GM23338 (cell line): ENCODE measurements at regions not wholly inside any gene's neighbourhood (a gene's known extent, or its start where the extent isn't known, plus 50 kb on each side); places are given as distances from the start of the nearest gene placed in this dataset.

Experiments used
- CREB1 ChIP-seq: fragments of 250-450 bp; sonication (Bioruptor Pico); IDR thresholded peaks from 2 replicates; pipeline ENCODE4 v1.5.0; 2020; ENCODE audit warnings: low read depth, mild to moderate bottlenecking, moderate library complexity
- JUNB ChIP-seq: IDR thresholded peaks from one replicate; pipeline ENCODE4 v1.6.1; 2016; ENCODE audit warnings: antibody characterized with exemption; ENCODE audit not compliant: unreplicated experiment
- POLR2AphosphoS5 ChIP-seq: IDR thresholded peaks from 2 replicates; pipeline ENCODE4 v1.6.1; 2016; ENCODE audit warnings: antibody characterized with exemption, low read depth
- STAT1 ChIP-seq: IDR thresholded peaks from one replicate; pipeline ENCODE4 v1.6.1; 2016; ENCODE audit warnings: antibody characterized with exemption; ENCODE audit not compliant: unreplicated experiment
- TF ChIP-seq, protein P1 (sequence below), 2 experiments: fragments of 200-600 bp in 1 of 2; sonication (generic) in 1 of 2; conservative IDR thresholded peaks; 2 replicates each; pipeline versions ENCODE4 v1.5.1 to v1.6.1; 2016 to 2017; ENCODE audit warnings: antibody characterized with exemption in 2 of 2, low read depth in 2 of 2, mild to moderate bottlenecking in 2 of 2, moderate library complexity in 1 of 2

DNA sequence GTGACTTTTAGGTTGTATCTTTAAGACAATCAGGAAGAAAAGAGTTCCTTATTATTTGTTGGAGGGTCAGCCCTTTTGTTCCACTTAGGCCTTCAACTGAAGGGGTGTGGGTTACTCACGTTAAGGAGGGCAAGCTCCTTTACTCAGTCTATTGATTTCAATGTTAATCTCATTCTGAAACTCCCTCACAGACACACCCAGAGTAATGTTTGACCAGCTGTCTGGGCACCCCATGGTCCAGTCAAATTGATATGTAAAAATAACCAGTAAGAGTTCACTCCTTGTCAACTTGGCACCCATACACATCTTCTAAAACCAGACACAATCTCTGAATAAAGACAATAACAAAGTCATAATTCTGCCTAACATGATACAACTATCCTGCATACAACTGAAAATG is 292.9 kb downstream of the KLF5 start:
- TF ChIP-seq, protein P1, sequence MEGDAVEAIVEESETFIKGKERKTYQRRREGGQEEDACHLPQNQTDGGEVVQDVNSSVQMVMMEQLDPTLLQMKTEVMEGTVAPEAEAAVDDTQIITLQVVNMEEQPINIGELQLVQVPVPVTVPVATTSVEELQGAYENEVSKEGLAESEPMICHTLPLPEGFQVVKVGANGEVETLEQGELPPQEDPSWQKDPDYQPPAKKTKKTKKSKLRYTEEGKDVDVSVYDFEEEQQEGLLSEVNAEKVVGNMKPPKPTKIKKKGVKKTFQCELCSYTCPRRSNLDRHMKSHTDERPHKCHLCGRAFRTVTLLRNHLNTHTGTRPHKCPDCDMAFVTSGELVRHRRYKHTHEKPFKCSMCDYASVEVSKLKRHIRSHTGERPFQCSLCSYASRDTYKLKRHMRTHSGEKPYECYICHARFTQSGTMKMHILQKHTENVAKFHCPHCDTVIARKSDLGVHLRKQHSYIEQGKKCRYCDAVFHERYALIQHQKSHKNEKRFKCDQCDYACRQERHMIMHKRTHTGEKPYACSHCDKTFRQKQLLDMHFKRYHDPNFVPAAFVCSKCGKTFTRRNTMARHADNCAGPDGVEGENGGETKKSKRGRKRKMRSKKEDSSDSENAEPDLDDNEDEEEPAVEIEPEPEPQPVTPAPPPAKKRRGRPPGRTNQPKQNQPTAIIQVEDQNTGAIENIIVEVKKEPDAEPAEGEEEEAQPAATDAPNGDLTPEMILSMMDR (conservative IDR thresholded peaks at IDR 0.05; ENCODE audit: low read depth in 2 of 2): no peak
- TF ChIP-seq POLR2AphosphoS5: no peak
- no peak for TF ChIP-seq JUNB
- no peak for TF ChIP-seq STAT1
- TF ChIP-seq CREB1 (CRISPR knock-in tag): no peak
